ENCODE measurements at regions not wholly inside any gene's neighbourhood (a gene's known extent, or its start where the extent isn't known, plus 50 kb on each side); places are given as distances from the start of the nearest gene placed in this dataset.
"Not testable (repeated sequence)": the region's sequence is repeated elsewhere in the genome, so short reads cannot be mapped to it uniquely, and the experiment has no call there.

DNA sequence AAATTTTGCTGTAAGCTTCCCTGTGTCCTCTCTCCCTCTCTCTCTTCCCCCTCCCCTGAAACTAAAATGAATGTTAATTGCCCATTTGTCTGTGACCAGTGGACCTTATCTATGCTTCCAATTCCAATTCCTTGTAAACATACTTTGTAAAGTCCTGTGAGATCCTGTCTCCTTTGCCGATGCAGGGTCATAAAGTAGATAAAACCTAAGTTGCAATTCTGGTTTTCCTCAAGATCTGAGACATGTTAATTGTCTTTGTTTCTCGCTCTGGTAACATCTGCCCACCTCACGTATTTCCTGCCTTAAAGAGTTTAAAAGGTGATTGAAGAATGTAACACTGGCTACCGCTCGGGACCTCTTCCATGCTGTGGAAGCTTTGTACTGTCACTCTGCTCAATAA, 2503.4 kb downstream of the ARAP2 start:
- not testable (repeated sequence) for TF ChIP-seq POLR2AphosphoS5 (IDR thresholded peaks at IDR 0.05)
- TF ChIP-seq, protein P1, sequence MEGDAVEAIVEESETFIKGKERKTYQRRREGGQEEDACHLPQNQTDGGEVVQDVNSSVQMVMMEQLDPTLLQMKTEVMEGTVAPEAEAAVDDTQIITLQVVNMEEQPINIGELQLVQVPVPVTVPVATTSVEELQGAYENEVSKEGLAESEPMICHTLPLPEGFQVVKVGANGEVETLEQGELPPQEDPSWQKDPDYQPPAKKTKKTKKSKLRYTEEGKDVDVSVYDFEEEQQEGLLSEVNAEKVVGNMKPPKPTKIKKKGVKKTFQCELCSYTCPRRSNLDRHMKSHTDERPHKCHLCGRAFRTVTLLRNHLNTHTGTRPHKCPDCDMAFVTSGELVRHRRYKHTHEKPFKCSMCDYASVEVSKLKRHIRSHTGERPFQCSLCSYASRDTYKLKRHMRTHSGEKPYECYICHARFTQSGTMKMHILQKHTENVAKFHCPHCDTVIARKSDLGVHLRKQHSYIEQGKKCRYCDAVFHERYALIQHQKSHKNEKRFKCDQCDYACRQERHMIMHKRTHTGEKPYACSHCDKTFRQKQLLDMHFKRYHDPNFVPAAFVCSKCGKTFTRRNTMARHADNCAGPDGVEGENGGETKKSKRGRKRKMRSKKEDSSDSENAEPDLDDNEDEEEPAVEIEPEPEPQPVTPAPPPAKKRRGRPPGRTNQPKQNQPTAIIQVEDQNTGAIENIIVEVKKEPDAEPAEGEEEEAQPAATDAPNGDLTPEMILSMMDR (IDR thresholded peaks at IDR 0.05) = not testable (repeated sequence)
